ENCODE measurements at regions not wholly inside any gene's neighbourhood (a gene's known extent, or its start where the extent isn't known, plus 50 kb on each side); places are given as distances from the start of the nearest gene placed in this dataset.
"Not testable (repeated sequence)": the region's sequence is repeated elsewhere in the genome, so short reads cannot be mapped to it uniquely, and the experiment has no call there.

DNA sequence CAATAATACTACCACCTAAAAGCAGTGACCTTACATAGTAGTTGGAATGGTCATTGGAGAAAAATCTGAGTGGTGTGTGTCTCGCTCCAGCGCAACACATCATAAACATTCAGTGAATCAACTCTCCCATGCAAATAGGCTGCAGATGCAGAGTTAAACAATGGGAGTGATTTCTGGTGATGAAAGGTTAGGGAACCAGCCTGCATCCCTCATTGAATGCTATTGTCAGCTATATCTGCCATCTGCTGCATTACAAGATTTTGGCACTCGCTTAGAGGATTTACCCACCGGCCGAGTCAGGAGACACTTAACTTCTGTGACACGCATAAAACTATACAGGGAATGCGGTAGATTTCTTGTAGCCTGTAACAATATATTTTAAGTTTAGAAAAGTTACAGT is 900.9 kb downstream of the FLRT2 start:
- no peak for DNase-seq

DNA sequence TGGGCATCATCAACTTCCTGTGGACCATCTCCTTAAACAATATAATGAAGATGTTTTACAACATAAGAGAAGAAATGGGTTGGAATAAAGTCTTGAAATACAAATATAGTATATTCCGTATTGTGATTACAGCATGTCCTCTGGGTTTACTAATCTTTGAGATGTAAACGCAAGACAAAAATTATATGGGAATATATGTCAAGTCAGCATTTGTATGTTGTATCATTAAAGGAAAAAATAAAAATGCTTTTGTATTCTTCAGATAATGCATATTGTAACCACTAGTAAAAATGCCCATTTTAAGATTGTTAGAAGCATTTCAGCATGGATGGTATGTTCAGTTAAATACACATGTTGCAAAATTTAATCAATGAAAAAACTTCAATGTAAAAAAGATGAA is 893.3 kb downstream of the FLRT2 start:
- DNase-seq = no peak

DNA sequence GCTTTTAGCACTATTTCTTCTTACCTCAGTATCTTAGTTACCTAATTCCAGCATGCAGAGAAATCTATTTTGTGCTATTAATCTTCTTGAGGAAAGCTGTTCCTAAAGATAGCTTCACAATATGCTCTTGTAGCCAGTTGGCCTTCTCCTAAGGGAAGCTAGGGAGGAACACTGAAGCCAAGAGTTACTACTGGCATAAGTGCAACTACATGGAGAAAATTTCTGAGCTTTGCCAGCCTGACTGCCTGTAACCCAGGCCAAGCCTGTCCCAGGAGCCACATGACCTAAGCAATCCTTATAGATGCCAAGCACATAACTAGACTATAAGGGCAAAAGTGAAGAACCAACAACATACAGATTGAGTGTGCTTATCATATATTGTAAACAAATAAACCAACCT is 890.2 kb downstream of the FLRT2 start:
- DNase-seq = no peak

DNA sequence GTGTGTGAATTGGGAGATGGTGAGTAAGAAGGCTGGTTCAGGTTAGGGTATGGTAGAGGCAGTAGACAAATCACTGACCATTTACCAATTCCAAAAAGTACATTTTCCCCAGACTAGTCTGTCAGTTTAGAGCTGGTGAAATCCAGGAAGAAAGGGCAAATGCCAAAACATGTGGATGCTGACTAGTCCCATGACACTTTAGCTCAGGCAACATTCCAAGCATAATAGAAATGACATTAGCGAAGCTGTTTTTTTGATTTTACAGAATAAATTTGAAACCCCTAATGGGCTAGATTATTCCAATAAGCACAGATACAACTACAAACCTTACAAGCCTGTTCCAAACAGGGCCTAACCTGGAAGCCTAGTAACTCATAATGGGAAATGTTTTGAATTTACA is 884.2 kb downstream of the FLRT2 start:
- no peak for DNase-seq

DNA sequence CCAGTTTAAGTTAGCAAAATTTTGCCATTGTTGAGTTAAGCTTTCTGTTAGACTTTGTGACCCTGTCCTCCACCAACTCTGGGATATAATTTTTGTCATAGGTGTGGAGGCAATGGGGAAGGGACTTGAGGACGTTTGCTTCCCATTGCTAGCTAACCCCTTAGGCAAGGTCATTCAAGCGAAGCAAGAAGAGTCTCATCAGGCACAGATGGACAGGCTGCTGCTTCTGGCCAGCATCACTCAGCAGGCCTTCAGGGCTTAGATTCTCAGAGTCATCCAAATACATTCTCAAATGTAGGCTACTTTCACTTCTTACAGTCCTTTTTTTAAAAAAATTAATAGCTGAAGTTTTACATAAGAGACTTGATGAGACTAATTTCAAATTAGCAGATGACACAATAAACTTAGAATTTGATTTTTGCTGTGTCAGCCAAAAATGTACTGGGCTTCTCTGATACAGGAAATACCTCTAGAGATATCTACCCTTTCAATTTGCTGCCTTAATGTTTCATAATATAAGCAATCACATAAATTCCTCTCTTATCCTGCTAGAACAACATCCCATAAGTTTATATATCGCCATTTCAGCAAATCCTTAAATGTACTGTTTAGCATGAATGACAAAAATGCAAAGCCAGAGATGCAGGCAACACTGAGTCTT is 875.2 kb downstream of the FLRT2 start:
- DNase-seq = no peak

DNA sequence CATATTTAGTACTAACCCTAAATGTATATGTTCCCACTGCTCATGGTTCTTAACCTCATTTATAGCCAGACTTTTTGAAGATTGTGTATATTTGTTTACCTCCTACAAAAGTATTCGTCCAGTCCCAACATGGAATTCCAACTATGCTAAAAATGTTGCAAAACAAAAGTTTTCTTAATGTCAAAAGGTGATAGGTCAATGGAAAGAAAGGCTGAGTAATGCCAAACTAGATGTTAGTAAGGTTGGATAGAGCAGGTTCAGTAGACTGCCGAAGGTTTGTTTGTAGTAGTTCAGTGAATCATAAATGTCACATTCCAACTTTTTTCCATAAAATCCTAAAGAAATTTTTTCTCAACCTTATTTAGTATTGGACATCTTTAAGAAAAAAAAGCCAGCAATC is 874.5 kb downstream of the FLRT2 start:
- no peak for DNase-seq

DNA sequence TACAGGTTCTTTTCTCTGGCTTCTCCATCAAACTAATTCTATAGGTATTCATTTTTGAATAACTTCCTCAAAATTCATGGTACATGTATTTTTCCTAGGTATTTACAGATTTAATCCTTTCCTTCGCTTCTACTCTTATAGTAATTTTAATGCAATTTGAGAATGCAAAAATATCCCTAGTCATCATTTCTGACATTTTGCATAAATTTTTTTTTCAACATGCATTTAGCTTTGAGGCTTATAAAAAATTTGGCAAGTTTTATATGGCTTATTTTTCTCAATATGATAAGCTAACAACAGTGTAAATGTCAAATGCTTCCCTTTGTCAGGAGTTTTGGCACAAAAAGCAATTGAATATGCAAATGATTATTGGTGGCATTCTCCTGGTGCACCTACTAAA is 872.6 kb downstream of the FLRT2 start:
- no peak for DNase-seq

DNA sequence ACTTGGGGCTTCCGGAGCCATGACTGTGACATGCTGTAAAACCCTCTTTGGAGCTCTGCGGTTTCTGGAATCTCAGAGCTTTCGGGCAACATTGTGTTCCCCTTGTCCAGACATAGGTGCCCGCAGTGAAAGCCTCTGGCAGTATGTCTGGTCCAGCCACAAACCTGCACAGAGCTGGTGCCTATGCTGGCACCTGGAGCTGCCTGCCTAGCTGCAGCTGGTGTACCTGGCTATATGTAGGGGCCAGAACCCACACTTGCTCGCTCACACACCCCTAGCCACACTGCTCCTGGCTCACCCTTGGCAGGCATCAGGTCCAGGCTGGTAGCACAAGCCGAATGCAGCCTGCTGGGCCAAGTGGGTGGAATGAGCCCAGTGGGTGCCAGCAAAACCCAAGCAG is 861.1 kb downstream of the FLRT2 start:
- DNase-seq = no peak

DNA sequence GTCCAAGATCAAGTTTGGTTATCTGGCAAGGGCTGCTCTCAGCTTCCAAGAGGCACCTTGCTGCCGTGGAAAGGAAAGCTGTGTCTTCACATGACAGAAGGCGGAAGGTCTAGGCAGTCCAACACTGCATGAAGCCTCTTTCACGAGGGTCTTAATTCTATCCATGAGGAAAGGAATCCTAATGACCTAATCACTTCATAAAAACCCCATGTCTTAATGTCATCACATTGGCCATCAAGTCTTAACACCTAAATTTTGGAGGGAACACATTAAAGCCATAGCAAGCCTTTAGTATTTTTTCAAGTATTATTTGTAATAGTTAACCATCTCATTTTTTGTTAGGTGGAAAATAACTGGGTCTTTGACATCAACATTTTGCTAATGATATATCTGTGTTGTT is 858.3 kb downstream of the FLRT2 start:
- DNase-seq = no peak

DNA sequence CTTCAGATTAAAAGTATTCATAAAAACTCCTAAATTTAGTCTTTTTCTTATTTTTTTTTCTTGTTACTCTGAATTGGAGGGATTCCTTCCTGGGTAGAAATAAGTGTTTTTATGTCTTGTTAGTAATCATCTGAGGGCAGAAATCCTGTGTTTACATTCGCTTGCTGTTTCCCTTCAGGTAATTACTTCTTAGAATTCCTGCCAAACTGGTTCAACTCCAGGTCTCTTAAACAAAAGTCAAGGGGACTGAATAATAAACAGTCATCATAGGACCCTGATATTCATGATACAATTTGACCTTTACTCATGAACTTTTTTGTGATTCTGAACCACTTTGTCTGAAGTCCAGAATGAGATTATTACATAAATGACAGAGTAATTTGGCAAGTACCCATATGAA is 843.9 kb downstream of the FLRT2 start:
- DNase-seq = no peak

DNA sequence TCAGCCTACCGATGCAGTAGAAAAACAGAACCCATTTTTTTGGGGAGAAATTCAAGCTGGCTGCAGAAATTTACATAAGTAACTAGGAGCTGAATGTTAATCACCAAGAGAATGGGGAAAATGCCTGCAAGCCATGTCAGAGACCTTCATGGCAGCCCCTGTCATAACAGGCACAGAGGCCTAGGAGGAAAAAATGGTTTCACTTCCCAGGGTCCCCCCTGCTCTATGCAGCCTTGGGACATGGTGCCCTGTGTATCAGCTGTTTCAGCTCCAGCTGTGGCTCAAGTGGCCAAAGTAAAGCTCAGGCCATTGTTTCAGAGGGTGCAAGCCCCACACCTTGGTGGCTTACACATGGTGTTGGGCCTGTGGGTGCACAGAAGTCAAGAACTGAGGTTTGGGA is 842.5 kb downstream of the FLRT2 start:
- DNase-seq = no peak

DNA sequence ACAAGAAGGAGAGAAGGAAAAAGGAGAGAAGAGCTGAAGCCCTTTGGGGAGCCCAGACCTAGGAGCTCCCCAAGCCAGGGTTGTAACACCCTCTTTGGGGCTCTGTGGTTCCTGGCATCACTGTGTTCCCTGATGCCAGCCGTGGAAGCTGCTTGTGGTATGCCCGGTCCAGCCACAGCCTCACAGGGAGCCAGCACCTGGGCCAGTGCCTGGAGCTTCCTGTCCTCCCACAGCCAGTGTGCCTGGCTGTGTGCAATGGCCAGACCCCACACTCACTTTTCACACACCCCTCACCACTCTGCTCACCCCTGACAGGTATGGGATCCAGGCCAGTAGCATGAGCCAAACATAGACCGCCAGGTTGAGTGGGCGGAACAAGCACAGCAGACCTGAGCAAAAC is 834.7 kb downstream of the FLRT2 start:
- no peak for DNase-seq

DNA sequence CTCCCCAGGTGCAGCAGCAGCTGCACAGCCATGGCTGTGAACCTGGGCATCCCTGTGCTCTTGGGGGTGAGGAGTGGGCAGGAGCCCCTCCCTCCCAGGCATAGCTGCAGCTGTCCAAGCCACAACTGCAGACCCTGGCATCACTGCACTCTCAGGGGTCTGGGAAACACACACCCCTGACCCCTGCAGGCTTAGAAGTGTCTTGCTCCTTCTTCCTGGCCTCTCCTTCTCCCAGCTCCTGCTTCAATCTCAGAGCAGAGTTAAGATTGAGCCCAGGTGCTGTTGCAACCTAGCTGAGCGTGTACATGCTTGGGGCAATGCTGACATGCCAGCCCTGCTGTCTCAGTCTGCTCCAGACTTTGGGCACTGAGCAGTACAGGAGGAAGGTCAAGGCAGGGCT is 833.6 kb downstream of the FLRT2 start:
- DNase-seq = no peak

DNA sequence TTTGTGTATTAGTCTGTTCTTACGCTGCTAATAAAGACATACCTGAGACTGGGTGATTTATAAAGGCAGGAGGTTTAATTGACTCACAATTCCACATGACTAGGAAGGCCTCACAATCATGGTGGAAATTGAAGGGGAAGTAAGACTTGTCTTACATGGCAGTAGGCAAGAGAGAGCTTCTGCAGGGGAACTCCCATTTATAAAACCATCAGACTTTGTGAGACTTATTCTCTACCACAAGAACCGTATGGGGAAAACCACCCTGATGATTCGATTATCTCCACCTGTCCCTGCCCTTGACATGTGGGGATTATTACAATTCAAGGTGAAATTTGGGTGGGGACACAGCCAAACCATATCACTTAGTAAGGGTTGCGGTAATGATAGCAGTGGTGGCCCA is 833.1 kb downstream of the FLRT2 start:
- DNase-seq = no peak

DNA sequence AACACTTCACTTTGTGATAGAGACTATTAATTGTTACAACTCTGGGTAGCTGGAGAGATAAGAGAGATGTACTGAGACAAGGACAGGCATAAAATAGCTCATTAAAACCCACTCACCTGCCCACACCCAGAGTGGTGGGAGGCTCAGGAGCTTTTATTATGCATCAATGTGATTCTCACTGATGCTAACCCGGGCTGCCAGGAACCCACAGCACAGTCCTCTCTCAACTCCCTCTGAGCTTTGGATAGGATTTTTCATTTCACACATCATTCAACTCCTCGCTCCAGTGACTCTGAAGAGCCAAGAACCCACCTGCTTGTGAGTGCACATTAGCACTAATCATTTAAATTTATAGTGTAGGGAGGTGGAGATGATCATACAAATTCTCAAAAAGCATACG is 827.9 kb downstream of the FLRT2 start:
- no peak for DNase-seq

DNA sequence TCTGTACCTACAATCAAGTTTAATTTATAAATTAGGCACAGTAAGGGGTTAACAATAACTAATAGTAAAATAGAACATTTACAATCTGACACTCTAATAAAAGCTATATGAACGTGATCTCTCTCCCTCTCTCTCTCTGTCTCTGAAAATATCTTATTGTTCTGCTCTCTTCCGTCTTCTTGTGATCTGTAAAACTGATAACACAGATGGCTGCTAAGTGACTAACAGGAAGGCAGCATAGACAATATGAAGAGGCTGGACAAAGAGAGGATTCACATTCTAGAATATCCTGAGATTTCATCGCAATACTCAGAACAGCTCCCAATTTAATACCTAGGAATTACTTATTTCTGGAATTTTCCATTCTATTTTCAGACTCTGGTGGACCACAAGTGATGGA is 827.2 kb downstream of the FLRT2 start:
- DNase-seq = no peak

DNA sequence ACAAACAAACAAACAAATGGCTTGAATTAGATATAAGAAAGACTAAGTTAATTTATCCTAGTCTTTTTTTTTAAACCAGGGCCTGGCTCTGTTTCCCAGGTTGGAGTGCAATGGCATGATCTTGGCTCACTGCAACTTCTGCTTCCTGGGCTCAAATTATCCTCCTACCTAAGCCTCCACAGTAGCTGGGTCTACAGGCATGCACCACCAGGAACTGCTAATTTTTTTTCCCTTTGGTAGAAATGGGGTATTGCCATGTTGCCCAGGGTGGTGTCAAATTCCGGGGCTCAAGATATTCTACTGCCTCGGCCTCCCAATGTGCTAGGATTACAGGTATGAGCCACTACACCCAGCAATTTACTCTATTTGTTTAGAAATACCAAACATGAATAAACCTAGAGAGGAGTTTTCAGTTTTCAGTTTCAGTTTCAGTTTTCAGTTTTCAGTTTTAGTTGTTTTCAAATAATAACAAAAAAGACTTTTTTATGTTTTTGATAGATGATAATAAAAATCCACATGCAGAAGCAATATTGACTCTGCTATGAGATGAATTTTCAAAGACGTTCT is 817.0 kb downstream of the FLRT2 start:
- DNase-seq = no peak

DNA sequence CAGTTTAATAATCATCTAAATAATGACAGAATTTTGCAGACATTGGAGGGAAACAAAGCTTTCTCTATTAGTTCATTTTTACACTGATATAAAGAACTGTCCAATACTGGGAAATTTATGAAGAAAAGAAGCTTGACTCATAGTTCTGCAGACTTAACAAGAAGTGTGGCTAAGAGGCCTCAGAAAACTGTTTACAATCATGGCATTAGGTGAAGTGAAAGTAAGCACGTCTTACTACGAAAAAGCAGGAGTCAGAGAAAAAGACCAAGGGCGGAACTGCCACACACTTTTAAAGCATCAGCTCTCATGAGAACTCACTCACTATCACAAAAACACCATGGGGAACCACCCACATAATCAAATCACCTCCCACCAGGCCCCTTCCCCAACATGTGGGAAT is 804.4 kb downstream of the FLRT2 start:
- DNase-seq = no peak

DNA sequence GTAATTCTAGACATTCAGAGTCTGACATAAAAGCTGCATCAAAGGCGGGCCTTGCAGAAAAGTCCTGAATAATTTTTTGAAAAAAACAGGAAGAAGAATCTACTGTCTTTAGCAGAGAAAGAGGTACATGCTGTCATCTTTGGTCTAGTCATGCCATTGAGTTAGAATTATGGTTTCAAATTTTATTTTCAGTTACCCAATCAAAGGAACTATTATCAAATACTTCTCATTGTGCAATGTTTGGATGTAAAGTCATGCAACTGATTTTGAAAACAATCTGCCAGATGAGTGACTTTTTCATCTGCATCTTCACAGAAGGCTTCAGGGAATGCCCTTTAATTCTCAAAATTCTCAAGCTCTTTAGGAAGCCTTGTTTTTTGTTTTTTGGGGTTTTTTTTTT is 803.5 kb downstream of the FLRT2 start:
- no peak for DNase-seq

DNA sequence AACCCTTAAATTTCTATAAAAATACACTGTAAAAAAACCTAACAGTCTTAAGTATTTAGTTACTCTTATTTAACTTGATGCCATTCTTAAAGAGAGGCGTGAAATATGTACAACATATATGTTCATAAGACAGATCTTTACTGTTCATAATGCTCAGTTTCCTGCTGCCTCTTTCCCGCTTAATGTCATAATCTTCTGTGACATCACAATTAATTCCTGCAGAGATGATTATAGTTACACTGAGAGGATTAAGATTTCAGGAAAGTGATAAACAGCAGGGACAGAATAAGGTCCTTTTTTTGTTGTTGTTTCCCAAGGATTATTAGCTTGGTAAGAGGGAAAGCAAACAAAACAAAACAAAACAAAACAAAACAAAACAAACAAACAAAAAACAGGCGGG is 801.4 kb downstream of the FLRT2 start:
- DNase-seq = no peak

DNA sequence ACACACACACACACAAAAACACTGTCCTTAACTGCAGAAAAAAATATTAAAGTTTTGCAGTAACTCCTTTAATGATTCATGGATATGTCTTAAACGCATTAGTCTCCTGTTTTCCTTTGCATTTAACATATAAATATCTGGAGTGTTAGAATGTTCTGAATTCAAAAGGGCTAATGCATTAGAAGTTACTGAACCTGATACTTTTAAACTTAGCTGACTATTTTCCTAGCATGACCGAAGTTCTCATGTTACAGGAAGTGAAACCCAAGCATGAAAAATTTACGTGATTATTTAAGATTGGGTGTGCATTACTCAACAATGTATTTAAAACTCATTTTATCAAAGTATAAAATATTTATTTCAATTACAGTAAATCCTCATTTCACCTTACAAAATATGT is 791.2 kb downstream of the FLRT2 start:
- DNase-seq = no peak

DNA sequence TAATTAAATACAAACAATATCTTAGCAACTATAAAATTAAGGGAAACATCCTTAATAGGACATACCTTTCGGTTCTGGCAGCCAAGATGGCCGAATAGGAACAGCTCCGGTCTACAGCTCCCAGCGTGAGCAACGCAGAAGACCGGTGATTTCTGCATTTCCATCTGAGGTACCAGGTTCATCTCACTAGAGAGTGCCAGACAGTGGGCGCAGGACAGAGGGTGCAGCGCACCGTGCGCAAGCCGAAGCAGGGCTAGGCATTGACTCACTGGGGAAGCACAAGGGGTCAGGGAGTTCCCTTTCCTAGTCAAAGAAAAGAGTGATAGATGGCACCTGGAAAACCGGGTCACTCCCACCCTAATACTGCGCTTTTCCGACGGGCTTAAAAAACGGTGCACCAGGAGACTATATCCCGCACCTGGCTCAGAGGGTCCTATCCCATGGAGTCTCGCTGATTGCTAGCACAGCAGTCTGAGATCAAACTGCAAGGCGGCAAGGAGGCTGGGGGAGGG is 782.3 kb downstream of the FLRT2 start:
- not testable (repeated sequence) for DNase-seq

DNA sequence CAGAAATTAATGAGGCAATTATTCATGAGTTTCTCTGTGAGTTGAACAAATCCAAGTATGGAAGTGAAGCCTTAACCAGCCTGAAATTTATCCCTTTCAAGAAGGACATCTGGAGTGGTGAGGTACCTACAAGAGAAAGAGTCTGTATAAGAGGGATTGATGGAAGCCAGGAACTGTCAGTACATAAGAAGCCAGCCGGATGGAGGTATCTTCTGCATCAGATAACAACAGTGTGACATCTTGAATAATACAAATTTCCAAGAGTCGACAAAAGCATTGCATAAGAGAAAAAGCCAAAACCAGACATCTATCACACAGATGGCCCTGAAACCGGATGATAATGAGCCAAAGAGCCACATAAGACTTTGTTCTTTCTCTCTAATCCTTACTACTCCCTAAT is 781.2 kb downstream of the FLRT2 start:
- no peak for DNase-seq

DNA sequence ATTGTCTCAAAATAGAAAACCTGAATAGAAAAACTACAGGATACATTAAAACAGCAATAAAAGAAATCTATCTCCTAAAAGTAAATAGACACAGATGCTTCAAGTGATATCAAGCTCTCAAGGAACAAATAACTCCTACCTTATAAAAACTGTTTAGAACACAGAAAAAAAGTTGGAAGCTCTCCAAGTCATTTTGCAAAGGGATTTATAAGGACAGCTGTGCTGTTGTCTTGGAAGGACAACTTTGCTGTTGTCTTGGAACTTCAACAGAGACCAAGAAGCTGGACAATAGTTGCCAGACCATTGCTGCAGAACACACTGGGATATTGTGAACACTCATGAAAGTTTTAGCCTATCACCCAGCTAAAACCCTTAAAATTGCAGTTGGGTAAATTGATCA is 780.7 kb downstream of the FLRT2 start:
- no peak for DNase-seq

DNA sequence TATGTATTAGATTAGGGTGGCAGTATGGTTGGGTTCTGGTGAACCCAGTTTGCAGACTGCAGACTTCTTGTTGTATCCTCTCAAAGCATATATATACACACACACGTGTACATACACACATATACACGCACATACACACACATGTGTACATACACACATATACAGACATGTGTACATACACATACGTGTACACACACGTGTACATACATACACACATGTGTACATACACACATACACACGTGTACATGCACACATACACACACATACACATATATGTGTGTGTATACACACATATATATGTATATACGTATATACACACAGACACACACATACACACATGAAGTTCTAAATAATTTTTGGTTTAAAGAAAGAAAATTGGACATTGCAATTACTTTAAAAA is 780.2 kb downstream of the FLRT2 start:
- DNase-seq = no peak

Measured in activated gamma-delta T cell treated with Interleukin-2 at 50 U/mL for 16 hours (primary cell).